ENCODE measurements at regions not wholly inside any gene's neighbourhood (a gene's known extent, or its start where the extent isn't known, plus 50 kb on each side); places are given as distances from the start of the nearest gene placed in this dataset.

- DNase-seq: no peak
Observed at GRCh38 chr11:105324156-105324555, 184.6 kb upstream of the CARD18 start.

GRCh38 chr11:105321696-105322095 lies 182.1 kb upstream of the CARD18 start:
- DNase-seq: no peak

DNA sequence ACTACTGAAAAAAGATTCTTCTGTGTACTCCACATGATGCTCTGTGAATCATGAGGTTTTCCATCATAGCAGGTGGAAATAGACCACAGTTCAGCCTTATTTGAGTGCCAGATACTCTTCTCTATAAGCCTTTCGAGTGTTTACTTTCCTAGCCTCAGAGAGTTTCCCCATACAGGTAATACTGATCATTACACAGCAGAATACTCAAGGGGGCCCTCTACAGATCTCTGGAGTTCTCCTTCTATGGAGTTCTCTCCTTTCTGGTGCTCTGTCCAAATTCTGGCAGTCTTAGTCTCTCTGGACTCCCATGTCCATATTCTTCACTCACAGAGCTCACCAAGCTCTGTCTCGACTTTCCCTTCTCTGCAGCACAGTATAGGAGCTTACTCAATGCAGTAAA lies 175.7 kb upstream of the CARD18 start:
- no peak for DNase-seq

GRCh38 chr11:105312266-105312665 lies 172.7 kb upstream of the CARD18 start:
- DNase-seq: no peak

DNA sequence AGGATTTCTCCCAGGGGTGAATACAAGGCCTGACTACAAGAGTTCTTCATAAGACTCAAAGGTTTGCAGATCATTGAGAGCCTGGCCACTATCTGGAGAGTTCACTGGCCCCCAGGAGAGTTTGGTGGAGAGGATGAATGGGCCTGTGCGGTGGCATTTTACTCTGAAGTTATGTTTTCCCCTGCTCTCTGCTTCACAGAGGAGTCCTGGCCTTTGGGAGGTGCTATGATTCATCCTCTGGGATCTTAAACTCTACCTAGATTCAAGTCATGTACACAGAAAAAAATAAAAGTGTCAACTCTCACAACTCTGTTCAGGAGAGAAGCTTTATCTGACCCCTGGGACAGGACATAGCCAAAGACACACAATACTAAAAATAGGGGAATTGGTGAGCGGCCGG lies 159.1 kb upstream of the CARD18 start:
- DNase-seq: no peak

DNA sequence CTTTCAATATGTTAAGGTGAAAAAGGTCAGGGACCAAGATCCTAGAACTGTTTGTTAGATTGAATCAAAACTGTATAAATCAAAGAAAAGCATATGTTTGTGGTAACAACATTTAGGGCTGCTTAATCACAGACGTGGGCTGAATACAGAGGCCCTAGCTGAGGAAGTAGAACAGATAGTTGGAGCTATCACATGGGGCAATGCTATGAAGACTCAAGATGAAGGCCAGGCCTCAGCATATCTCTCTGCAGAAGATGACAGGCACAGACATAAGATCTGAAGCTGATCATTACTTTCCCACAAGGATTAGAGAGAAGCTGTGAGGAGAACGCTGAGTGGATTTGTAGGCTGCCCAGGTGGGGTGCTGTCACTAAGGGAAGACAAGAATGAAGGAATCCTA lies 158.6 kb upstream of the CARD18 start:
- no peak for DNase-seq

DNA sequence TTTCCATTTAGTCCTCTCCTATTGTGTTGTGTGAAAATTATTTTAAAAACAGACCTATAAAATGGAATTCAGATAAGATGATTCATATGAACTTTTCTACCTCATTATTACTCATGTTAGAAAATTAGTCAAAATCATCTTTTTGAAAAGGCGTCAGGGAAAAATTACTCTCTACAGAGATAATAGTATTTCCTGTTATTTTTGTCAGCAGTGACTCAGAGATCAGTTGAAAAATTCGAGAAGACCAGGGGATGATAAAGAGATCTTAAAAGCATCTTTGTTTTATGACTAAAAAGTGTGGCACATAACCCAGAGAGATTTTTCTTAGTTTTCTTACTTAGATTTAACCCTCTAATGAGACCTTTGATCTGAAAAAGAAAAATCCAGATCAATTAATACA lies 157.9 kb upstream of the CARD18 start:
- no peak for DNase-seq

DNA sequence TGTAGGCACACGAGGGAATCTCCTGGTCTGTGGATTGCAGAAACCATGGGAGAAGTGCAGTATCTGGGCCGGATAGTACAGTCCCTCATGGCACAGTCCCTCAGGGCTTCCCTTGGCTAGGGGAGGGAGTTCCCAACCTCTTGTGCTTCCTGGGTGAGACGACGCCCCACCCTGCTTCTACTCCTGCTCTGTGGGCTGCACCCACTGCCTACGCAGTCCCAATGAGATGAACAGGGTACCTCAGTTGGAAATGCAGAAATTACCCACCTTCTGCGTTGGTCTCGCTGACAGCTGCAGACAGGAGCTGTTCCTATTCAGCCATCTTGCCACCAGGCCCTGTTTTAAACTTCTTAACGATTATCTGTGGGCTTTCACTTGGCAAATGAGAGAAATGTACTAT lies 157.2 kb upstream of the CARD18 start:
- DNase-seq: no peak

DNA sequence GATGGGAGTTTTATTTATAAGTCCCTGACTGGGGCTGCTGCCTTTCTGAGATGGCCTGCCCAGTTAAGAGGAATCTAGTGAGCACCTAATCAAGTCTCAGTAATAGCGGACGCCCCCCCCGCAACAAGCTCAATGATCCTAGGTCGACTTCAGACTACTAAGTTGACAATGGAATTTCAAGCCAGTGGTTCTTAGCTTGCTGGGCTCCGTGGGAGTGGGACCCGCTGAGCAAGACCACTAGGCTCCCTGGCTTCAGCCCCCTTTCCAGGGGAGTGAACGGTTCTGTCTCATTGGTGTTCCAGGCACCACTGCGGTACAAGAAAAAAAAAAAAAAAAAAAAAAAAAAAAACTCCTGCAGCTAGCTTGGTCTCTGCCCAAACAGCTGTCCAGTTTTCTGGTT lies 156.8 kb upstream of the CARD18 start:
- no peak for DNase-seq

DNA sequence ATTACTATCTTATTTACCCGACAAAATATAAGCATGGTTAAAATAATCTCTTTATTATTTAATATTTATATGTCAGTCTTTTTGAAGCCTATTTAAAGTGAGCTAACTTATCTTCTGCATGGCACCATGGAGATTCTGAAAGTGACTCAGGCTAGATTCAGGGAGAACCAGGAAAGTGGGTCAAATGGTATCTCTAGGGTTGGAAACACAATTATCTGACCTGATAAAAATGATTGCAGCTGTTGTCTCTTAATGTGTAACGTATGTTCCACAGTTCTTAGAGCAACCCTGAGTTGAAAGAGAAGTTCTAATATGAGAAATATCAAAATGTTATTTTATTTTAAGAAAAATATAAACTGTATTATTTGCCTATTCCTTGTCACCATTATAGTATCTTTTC lies 143.1 kb upstream of the CARD18 start:
- DNase-seq: no peak

DNA sequence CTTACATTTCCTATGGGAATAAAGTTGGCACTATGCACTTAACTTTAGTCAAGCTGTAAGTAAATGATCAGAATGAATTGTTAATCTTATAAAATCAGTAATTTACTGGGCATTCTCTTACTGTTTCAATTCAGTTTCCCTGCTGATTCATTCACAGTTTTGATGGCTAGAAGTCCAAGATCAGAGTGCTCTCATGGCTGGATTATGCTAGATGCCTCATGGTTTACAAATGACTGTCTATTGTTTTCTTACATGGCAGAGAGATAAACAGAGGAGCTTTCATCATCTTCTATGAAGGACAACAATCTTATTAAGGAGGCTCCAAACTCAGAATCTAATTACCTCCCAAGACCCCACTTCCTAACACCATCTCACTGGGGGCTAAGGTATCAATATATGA lies 135.1 kb upstream of the CARD18 start:
- no peak for DNase-seq

DNA sequence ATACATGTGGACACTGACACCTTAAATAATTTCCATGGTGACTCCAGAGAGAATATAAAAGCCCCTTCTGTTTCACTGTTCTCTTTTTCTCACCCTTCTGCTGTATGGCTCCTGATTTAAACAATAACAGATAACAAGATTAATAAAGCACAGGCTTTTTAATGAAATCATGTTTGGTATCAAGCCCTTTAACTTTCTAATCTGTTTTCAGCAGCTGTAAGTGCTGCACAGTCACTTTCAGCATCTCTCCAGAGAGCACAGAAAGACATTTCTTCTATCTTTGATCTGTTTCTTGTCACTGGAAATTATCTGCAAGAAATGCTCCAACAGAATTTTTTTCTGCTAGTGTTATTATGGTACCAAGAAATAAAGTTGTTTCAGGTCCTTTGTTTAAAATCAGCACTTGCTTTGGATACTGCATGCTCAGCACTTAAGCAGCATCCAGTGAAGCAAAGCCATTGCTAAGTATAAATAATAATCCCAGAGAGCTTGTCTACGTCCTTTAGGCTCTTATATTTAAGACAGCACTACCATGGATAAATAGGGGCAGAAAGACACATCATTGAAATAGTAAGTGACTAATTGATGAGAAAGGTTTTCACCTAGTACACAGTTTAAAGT lies 134.2 kb upstream of the CARD18 start:
- DNase-seq: no peak

DNA sequence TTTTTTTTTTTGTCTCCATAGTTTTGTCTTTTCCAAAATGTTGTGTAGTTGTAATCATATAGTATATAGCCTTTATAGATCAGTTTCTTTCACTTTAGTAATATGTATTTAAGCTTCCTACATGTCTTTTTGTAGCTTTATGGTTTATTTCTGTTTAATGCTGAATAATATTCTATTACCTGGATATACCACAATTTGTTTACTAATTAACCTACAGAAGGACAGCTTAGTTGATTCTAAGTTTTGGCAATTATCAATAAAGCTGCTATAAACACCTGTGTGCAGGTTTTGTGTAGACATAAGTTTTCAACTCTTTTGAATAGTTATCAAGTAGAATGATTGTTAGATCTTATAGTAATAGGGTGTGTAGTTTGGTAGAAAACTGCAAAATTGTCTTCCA lies 130.3 kb upstream of the CARD18 start:
- DNase-seq: no peak

- DNase-seq: no peak
Observed at GRCh38 chr11:105268404-105269062, 129.0 kb upstream of the CARD18 start.

GRCh38 chr11:105265845-105266244 lies 126.3 kb upstream of the CARD18 start:
- no peak for DNase-seq

DNA sequence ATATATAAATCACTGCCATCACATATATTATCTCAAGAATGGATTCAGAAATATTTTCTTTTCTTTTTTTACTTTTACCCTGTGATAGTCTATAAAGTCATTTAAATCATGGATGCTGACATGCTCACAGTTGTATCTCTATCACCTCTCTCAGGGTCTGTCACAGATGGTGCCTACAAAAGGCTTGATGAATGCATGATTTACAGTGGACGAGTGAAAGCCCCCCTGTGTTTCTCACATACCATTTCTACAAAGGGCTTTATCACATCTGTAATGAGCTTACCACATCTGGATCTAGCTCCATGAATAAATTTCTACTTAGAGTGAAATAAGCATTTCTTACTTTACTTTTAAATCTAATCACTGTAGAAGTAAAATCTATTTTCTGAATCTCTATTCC lies 121.4 kb upstream of the CARD18 start:
- no peak for DNase-seq

GRCh38 chr11:105245781-105246315 lies 106.3 kb upstream of the CARD18 start:
- no peak for DNase-seq

DNA sequence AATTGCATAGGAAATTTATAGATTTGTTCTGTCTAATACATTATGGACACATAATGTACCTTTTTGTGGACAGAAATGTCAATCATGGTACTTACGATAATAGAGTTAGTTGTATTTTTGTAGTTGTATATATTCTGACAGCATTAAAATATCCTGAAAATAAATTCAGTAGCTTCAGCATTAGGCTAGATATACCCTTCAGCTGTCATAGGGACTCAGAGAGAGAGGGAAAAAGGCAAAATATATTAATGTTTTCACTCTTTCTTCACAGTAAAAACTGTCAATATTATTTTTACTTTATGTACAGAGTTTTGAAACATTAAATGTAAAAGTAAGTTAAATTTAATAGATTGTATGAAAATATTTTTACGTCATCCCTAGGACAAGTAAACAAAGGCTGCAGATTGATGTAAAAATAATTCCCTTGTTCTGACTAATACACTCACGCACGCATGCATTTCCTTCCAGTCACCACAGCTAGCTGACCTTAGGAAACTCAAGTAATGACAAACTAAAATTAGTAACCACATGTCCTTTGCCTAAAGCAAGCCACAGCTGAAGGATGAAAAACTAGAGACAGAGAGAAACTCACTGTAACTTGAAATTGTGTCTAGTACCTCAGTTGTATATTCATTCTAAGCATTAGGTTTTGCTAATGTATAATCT lies 104.7 kb upstream of the CARD18 start:
- no peak for DNase-seq

DNA sequence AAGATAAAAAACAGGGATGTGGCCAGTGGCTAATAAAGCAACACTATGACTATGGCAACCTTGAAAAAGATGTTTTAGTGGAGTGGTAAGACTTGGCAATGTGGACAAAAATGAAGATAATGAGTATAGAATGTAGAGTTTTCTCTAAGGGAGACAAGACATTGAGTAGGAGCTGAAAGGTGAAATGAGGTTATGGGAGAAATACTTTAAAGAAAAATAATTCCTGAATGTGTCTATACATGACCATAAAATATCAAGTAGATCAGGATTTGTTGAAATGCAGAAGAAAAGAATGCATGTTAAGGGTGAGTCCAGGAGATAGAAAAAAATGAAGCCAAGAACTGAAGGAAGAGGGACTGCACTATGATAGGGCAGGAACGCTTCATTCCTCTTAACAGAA lies 101.6 kb upstream of the CARD18 start:
- no peak for DNase-seq

DNA sequence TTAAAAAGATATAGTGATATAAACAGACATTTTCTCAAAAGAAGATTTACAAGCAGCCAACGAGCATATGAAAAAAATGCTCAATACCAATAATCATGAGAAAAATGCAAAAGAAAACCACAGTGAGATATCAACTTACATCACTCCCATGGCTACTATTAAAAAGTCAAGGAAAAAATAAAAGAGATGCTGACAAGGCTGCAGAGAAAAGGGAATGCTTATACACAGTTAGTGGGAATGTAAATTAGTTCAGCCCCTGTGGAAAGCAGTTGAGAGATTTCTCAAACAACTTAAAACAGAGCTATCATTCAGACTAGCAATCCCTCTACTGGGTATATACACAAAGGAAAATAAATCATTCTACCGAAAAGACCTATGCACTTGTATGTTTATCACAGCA lies 97.1 kb upstream of the CARD18 start:
- no peak for DNase-seq

DNA sequence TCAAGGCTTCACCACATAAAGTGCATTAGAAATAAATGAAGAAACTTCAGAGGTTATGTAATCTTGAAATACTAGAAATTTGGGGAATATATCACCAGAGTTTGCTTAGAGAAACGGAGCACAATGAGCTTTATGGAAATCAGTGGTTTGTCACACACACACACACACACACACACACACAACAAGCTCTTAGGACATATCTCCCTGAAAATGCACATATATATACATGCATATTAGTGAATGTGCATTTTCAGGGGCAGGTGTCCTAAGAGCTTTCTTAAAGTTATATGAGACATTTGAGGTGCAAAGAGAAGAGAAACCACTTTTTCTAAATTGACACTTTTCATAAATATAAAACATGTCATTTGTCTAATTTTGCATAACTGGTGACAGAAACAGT lies 93.7 kb upstream of the CARD18 start:
- DNase-seq: no peak

GRCh38 chr11:105232021-105232420 lies 92.5 kb upstream of the CARD18 start:
- no peak for DNase-seq

- no peak for DNase-seq
Observed at GRCh38 chr11:105230586-105230985, 91.0 kb upstream of the CARD18 start.

DNA sequence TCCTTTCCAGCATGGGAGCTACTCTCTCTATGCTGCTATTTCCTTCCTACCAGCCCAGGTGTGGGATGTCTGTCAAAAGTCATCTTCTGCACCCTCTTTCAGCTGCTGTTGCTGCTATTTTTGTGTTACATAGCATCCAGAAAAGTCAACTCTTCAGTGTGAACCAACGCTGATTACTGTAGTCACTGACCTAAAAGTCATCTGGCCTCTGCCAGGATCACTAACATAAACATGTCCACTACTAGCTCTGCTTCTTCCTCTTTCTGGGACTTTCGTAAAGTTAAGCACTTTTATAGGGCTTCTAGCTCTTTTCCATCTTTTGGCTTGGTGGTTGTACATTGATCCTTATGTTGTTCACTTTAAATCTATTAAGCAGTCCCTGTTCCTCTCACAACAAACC lies 90.2 kb upstream of the CARD18 start:
- no peak for DNase-seq
